Progenitor cell of endocrine pancreas (in vitro differentiated cells): ENCODE measurements at regions not wholly inside any gene's neighbourhood (a gene's known extent, or its start where the extent isn't known, plus 50 kb on each side); places are given as distances from the start of the nearest gene placed in this dataset.

Experiments used
- DNase-seq: peaks from one replicate; pipeline ENCODE4 v3.0.0; 2021; ENCODE audit warnings: low spot score; ENCODE audit not compliant: unreplicated experiment
- H3K27ac Mint-ChIP-seq: 2 replicates; pipeline ENCODE4 v1.8.0; 2021; ENCODE audit warnings: mild to moderate bottlenecking, moderate library complexity, mixed read lengths
- H3K27me3 Mint-ChIP-seq: 2 replicates; pipeline ENCODE4 v1.8.0; 2021; ENCODE audit warnings: mixed read lengths
- H3K36me3 Mint-ChIP-seq: 2 replicates; pipeline ENCODE4 v1.8.0; 2022; ENCODE audit warnings: mixed read lengths; ENCODE audit not compliant: insufficient read depth
- H3K4me1 Mint-ChIP-seq: 2 replicates; pipeline ENCODE4 v1.8.0; 2021; ENCODE audit warnings: low read depth, mixed read lengths
- H3K4me3 Mint-ChIP-seq: 2 replicates; pipeline ENCODE4 v1.8.0; 2021; ENCODE audit warnings: low read depth, mild to moderate bottlenecking, moderate library complexity, mixed read lengths
- H3K9me3 Mint-ChIP-seq: 2 replicates; pipeline ENCODE4 v1.8.0; 2021; ENCODE audit warnings: low read depth, mixed read lengths
- CTCF ChIP-seq: fragments of 200-600 bp; sonication (generic); IDR thresholded peaks from one replicate; pipeline ENCODE4 v1.5.0; 2021; ENCODE audit warnings: antibody characterized with exemption, mild to moderate bottlenecking; ENCODE audit not compliant: unreplicated experiment

- H3K4me3 Mint-ChIP-seq: no peak overlapping the region
- no peak overlapping the region for H3K27ac Mint-ChIP-seq
- no peaks in the 10 kb centered on the region for H3K4me1 Mint-ChIP-seq
- H3K36me3 Mint-ChIP-seq: no peaks in the 10 kb centered on the region
- no peaks in the 10 kb centered on the region for H3K27me3 Mint-ChIP-seq
- no peak for TF ChIP-seq CTCF
- no peak for DNase-seq
- H3K9me3 Mint-ChIP-seq: peaks cover 4% of the 10 kb centered on the region
Measured at GRCh38 chr7:145212050-145212449, 376.2 kb upstream of the TPK1 start.

GRCh38 chr7:145211211-145211610 lies 375.4 kb upstream of the TPK1 start:
- Mint-ChIP-seq H3K4me3 (no peak overlapping the region), H3K9me3 (peaks cover 4% of the 10 kb centered on the region), H3K27ac (no peak overlapping the region), H3K4me1 (no peaks in the 10 kb centered on the region), H3K27me3 (no peaks in the 10 kb centered on the region), H3K36me3 (no peaks in the 10 kb centered on the region)
- no peak for TF ChIP-seq CTCF
- no peak for DNase-seq

DNA sequence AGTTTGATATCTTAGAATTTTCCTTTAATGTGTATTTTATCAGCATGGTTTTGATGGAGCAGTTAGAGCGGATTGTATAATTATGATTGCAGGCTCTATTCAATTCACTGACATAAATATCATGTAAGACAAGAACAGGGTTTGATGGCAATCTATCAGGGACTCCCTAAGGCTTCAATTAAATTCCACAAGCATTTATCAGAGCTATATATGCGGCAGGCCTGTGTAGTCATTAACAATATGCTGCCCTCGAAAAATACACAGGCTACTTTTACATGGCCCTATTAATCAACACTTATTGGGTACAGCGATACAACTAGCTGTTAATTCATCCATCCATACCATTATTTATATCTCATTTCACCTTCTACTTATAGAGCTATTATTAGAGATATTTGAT lies 358.1 kb upstream of the TPK1 start:
- no peaks in the 10 kb centered on the region for H3K4me1 Mint-ChIP-seq
- H3K27ac Mint-ChIP-seq: no peak overlapping the region
- no peaks in the 10 kb centered on the region for H3K27me3 Mint-ChIP-seq
- H3K9me3 Mint-ChIP-seq: no peaks in the 10 kb centered on the region
- TF ChIP-seq CTCF: no peak
- no peak overlapping the region for H3K4me3 Mint-ChIP-seq
- no peak for DNase-seq
- H3K36me3 Mint-ChIP-seq: no peaks in the 10 kb centered on the region

DNA sequence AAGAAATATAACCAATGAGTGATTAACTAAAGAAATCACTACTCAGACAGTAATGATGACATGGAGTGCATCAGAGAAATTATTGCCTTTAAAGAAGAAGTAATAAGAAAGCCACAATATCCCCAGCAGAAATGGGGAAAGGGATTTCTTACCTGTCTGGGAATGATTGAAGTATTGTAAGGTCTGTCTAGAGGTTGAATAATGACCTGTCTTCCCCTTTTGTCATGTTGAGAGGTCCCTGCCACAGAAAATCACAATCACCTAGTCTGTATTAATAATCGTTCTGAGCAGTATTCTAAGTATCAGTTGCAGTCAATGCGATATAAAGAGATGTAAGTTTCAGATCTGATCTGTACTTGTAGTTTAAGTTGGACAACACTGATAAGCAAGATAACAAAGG lies 349.1 kb upstream of the TPK1 start:
- Mint-ChIP-seq H3K27ac (no peak overlapping the region), H3K36me3 (no peaks in the 10 kb centered on the region), H3K4me1 (no peaks in the 10 kb centered on the region), H3K4me3 (no peak overlapping the region), H3K9me3 (no peaks in the 10 kb centered on the region), H3K27me3 (no peaks in the 10 kb centered on the region)
- no peak for TF ChIP-seq CTCF
- DNase-seq: no peak

DNA sequence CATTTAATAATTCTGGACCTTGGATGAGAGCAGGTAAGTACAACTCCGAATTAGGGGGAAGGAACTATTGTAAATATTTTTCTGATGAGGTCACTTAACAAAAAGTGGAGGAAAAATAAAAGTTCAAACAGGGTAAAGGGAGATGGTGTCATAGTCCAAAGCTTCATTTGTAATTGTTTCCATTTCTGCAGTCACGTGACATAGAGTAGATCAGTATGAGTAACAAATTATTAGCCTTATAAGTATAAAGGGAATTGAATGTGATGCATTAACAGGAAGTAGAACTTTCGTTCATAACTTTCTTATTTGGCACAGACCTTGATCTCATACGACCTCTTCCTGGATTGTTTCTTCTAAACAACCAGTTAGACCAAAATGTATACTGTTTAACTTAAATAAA lies 347.2 kb upstream of the TPK1 start:
- Mint-ChIP-seq H3K4me3 (no peak overlapping the region), H3K9me3 (no peaks in the 10 kb centered on the region), H3K27me3 (no peaks in the 10 kb centered on the region), H3K4me1 (no peaks in the 10 kb centered on the region), H3K36me3 (no peaks in the 10 kb centered on the region), H3K27ac (no peak overlapping the region)
- DNase-seq: no peak
- TF ChIP-seq CTCF: no peak

- no peak overlapping the region for H3K4me3 Mint-ChIP-seq
- TF ChIP-seq CTCF: no peak
- H3K27ac Mint-ChIP-seq: no peak overlapping the region
- no peaks in the 10 kb centered on the region for H3K4me1 Mint-ChIP-seq
- H3K36me3 Mint-ChIP-seq: no peaks in the 10 kb centered on the region
- H3K27me3 Mint-ChIP-seq: no peaks in the 10 kb centered on the region
- H3K9me3 Mint-ChIP-seq: peaks cover 4% of the 10 kb centered on the region
- DNase-seq: no peak
Measured at GRCh38 chr7:145175366-145175765, 339.5 kb upstream of the TPK1 start.
